GM12891 (cell line): ENCODE measurements at regions not wholly inside any gene's neighbourhood (a gene's known extent, or its start where the extent isn't known, plus 50 kb on each side); places are given as distances from the start of the nearest gene placed in this dataset.

Experiments used
- DNase-seq: peaks from one replicate; pipeline ENCODE4 v3.0.0; 2011; ENCODE audit warnings: low spot score; ENCODE audit not compliant: insufficient read length
- FAIRE-seq: peaks from 2 replicates; lab custom pipeline; 2011; peaks lifted over from hg19 to GRCh38; lab: Jason Lieb, UNC
- PAX5 ChIP-seq: IDR thresholded peaks from 2 replicates; pipeline ENCODE4 v1.6.1; 2011; ENCODE audit warnings: low read length, moderate library complexity, mild to moderate bottlenecking; ENCODE audit not compliant: insufficient read depth, severe bottlenecking
- POLR2A ChIP-seq: IDR thresholded peaks from 2 replicates; pipeline ENCODE4 v1.6.1; 2011; ENCODE audit warnings: low read depth, low read length, control low read depth
- POLR2AphosphoS5 ChIP-seq: IDR thresholded peaks from 2 replicates; pipeline ENCODE4 v1.6.1; 2011; ENCODE audit warnings: low read depth, low read length, control low read depth
- POU2F2 ChIP-seq: IDR thresholded peaks from 2 replicates; pipeline ENCODE4 v1.6.1; 2011; ENCODE audit warnings: low read depth, mild to moderate bottlenecking, control low read depth, low read length, moderate library complexity
- SPI1 ChIP-seq: IDR thresholded peaks from 2 replicates; pipeline ENCODE4 v1.6.1; 2011; ENCODE audit warnings: low read depth, low read length, control low read depth
- TAF1 ChIP-seq: IDR thresholded peaks from 2 replicates; pipeline ENCODE4 v1.6.1; 2011; ENCODE audit warnings: low read depth, low read length, control low read depth

DNA sequence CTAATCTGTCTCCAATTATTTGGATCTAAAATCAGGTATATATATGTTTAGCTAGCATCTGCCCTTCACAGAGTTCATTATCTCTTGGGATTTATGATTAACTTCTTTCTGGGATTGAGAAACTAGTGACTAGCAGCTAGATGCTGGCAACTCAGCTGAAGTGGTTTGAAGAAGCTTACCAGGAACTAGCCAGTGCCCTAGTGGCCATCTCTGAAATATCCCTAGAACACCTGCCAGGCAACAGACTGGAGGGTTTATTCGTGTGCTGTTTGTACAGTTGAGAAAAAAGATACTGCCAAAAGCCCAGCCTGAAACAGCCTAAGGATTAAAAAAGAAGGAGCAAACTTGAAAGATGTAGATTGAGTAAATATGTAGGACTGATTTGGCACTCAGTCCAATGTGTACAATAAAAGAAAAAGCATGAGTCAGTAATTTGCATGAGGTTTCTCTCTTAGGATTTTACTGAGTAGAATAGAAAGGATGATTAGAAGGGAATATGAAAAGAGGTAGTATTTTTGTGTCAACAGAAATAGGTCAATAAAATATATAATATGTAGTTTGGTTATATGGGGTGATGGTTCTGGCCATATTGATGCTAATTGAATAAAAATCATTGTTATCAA is 1144.6 kb upstream of the ADGRL2 start:
- FAIRE-seq (no peak), DNase-seq (no peak)
- no peak for TF ChIP-seq POU2F2
- TF ChIP-seq POLR2A = no peak
- TF ChIP-seq SPI1 = no peak
- no peak for TF ChIP-seq TAF1
- TF ChIP-seq PAX5 = no peak

DNA sequence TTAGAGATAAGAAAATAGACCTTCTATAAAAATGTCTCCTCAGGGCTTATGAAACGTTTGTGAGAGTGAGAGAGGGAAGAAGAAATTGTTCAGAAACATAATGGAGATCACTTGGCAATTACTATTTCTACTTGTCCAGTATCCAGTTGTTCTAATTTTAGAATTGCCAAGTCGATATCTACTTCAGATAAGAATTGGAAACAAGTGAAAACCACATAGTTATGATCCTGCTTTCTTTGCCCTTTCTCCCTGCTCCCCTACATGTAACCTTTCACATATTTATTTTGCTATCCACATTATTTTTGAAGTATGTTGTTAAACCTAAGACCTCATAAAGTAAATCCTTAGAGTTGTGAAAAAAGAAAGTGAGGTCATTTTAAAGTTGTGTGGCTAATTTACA is 1154.7 kb upstream of the ADGRL2 start:
- no peak for FAIRE-seq

DNA sequence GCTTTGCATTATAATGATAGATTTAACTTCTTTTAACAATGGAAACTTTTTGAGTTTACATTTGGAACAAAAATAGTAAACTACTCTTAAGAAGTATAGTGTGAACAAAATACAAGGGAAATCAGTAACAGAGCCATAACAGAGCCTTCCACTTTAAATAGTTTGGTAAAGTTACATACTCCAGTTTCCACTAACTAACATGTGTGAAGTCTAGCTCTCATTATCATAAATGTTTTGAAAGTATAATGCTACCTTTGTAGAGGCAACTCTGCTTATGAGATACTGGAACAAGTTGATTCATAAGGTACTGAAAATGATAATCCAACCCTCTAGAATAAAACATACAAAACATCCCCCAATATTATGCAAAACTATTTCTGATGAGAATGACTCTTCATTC is 1155.1 kb upstream of the ADGRL2 start:
- no peak for DNase-seq
- TF ChIP-seq PAX5 (no peak), POLR2AphosphoS5 (no peak), POU2F2 (no peak), POLR2A (no peak), TAF1 (no peak), SPI1 (no peak)
- no peak for FAIRE-seq

More for the DNA sequence above, 1154.7 kb upstream of the ADGRL2 start:
- no peak for DNase-seq
- TF ChIP-seq TAF1 (no peak), POLR2A (no peak), SPI1 (no peak), POU2F2 (no peak)

DNA sequence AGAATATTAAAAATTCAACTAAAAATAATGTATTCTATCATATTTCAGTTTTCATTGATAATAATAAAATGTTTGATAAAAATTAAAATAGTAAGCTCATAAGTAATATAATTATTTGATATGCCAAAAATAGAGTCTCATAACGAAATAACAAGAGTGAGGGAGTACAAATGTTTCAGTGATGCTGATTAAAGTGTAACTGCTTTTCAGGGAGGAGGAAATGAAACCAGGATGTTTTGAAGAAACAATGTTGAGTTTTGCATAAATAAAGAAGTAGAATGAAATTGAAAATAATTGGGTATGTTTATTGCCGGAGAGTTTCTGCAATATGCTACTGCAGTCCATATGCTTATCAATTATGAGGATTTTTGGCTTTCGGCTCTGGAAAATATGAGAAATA is 1159.8 kb upstream of the ADGRL2 start:
- DNase-seq = no peak
- FAIRE-seq = no peak
- TF ChIP-seq SPI1 = peak; percentile 82
- TF ChIP-seq POLR2A = no peak
- no peak for TF ChIP-seq PAX5

DNA sequence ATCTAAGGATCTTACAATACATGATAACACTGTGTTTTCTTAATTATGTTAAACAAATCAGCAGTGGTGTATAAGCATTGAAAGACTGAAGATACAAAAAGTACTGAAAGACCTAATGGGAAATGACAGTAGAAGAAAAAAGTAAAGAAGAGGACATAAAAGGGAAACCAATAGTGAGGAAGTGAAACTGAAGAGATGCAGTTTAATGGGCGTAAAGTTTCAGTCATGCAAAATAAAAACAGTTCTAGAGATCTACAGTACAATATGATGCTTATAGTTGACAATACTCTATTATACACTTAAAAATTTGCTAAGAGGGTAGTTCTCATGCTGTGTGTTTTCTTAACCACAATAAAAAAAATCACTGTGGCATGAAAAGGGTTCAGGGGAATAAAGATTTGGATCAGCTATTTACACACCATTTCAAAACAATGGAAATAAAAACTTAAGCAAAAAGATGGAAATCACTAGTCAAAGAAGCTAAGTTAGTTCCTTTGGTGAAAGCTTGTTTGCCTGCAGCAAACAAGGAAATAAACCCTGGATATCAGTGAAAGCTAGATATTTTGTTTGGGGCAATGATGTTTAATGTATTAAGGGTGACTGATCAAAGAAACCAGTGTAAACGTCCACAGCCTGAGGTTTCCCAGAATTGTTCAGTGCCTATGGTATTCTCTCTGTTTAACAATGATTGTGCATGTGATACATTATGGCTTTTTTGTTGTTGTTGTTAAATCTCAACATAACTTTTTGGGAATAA is 1160.8 kb upstream of the ADGRL2 start:
- DNase-seq (no peak), FAIRE-seq (peak; percentile 60)
- TF ChIP-seq POU2F2 = no peak
- TF ChIP-seq TAF1 = no peak
- TF ChIP-seq POLR2A = no peak
- no peak for TF ChIP-seq POLR2AphosphoS5
- TF ChIP-seq SPI1 = peak; percentile 98
- no peak for TF ChIP-seq PAX5

DNA sequence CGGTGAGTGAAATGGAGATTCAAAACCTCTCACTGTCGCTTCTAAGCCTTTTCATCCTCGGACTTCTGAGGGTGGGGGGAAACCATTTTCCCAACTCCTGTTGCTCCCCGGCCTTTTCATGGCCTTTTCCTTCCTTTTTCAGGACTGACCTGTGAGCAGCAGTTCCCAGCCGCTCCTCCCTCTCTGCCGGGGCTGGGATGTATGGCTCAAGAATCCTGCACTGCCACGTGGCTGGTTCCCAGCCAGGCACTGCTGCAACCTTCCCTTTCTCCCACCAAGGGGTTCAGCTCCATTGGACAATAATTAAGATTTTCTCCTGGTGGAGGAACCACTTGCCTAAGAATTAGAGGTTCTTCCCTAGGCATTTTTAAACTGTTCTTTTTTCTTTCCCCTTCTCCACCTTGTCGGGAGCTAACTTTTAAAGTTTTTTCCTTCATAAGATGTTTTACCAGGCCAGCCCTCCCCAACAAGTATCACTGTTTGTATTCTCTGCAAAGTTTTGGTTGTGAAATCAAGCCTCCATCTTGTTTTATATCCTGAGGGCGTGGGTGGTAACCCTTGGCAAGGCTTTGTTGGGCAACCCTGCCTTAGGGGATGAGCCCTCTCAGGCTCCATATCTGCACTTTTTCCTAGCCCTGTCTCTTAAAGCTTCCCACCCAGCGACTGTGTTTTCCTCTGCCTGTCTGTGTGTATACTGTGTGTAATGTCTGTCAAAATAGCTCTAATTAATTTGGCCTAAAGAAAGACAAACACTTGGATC is 1166.6 kb upstream of the ADGRL2 start:
- FAIRE-seq (no peak), DNase-seq (no peak)
- TF ChIP-seq POU2F2 (no peak), POLR2A (no peak), TAF1 (no peak)

DNA sequence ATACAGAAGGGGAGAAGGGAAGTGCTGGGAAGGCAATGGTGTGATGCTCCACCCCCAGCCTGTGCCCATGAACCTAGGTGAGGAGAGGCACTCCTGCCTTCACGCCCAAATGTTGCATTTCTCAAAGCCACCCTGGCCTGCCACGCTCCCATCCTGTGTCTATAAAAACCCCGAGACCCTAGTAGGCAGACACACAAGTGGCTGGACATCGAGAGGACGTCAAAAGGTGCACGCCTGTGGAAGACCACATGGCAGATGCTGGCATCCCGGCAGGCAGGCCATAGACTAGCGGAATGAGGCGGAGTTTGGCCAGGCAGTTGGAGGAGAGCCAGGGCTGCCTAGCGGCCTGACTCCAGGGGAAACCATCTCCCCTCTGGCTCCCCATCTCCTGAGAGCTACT is 1168.5 kb upstream of the ADGRL2 start:
- TF ChIP-seq PAX5 = no peak
- TF ChIP-seq POLR2AphosphoS5 = no peak
- TF ChIP-seq POU2F2 = no peak
- TF ChIP-seq POLR2A = no peak
- no peak for TF ChIP-seq TAF1
- TF ChIP-seq SPI1 = no peak
- FAIRE-seq (no peak), DNase-seq (no peak)

DNA sequence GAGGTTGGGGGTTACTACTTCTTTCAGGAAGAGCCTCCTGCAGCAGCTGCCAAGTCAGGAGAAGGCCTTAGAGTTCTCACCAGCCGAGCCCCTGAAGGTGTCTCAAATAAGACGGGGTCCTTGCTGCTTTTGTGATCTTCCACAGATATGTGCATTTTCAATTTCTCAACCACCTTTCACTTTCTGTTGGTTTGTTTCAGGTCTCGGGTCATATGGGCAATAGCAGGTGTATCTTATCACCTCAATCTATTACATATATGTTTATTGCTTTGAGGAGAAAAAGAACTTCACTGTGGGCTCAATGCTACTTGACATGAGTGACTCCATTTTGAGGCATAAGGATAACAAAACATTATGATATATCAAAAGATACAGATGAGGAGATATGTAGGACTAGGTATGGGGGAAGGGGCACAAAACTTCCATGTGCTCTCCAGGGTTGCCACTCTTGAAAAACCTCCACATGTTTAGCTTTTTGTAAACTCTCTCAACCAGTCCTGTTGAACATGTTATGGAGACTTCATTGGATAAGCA is 1171.4 kb upstream of the ADGRL2 start:
- DNase-seq = no peak
- no peak for FAIRE-seq
- TF ChIP-seq SPI1 = no peak
- no peak for TF ChIP-seq TAF1
- TF ChIP-seq POLR2A = no peak
- TF ChIP-seq PAX5 = no peak
- no peak for TF ChIP-seq POU2F2
- TF ChIP-seq POLR2AphosphoS5 = no peak

DNA sequence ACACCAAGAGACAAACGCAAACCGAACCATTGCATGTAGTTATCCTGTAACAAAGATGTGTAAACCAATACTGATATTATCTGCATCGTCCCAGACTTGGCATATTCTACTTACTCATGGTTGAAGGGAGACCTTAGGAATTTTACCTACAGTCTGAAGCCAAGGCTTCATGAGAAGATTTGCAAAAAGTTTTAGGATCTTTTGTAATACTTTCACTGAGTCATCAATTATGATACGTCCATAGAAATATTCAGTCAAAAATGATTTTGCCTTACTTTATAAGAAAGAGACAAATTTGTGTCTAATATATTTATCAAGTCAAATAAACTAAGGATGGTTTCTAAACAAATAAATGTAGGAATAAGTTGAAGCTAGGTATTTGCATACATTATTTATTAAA is 1176.1 kb upstream of the ADGRL2 start:
- DNase-seq (no peak), FAIRE-seq (no peak)
- TF ChIP-seq PAX5 = no peak
- no peak for TF ChIP-seq POU2F2
- TF ChIP-seq SPI1 = no peak
- TF ChIP-seq TAF1 = no peak
- TF ChIP-seq POLR2A = no peak
- no peak for TF ChIP-seq POLR2AphosphoS5

DNA sequence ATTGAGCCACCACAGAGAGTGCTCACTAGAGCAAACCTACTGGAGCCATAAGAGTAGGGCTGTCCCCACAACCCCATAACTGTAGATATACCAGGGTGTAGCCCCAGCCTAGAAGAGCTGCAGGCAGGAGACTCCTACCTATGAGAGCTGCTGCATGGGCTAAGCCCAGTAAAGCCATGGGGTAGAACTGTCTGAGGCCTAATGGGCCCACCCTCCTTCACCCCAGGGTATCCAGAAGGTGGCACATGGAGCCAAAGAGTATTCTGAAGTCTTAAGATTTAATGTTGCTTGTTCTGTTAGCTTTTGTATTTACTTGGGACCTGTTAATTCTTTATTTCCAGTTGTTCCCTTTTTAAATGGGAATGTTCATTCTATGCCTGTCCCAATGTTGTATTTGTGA is 1193.7 kb upstream of the ADGRL2 start:
- DNase-seq (no peak), FAIRE-seq (no peak)
- TF ChIP-seq PAX5 (no peak), POLR2AphosphoS5 (no peak), TAF1 (no peak), POU2F2 (no peak), SPI1 (no peak), POLR2A (no peak)
